PC-3 (cell line): ENCODE measurements at regions not wholly inside any gene's neighbourhood (a gene's known extent, or its start where the extent isn't known, plus 50 kb on each side); places are given as distances from the start of the nearest gene placed in this dataset.

Experiments used
- CTCF ChIP-seq: fragments of 300-600 bp; sonication (generic); conservative IDR thresholded peaks from 2 replicates; pipeline ENCODE4 v1.5.1; 2017; ENCODE audit warnings: antibody characterized with exemption, low read depth, mild to moderate bottlenecking, low read length
- EZH2 ChIP-seq: fragments of 300-600 bp; sonication (generic); IDR thresholded peaks from one replicate; pipeline ENCODE4 v1.6.1; 2017; ENCODE audit warnings: antibody characterized with exemption, mild to moderate bottlenecking, low read length; ENCODE audit not compliant: unreplicated experiment
- EZH2phosphoT487 ChIP-seq: fragments of 300-600 bp; sonication (generic); IDR thresholded peaks from 2 replicates; pipeline ENCODE4 v1.6.1; 2018; ENCODE audit warnings: mild to moderate bottlenecking, antibody characterized with exemption, low read length, borderline replicate concordance

DNA sequence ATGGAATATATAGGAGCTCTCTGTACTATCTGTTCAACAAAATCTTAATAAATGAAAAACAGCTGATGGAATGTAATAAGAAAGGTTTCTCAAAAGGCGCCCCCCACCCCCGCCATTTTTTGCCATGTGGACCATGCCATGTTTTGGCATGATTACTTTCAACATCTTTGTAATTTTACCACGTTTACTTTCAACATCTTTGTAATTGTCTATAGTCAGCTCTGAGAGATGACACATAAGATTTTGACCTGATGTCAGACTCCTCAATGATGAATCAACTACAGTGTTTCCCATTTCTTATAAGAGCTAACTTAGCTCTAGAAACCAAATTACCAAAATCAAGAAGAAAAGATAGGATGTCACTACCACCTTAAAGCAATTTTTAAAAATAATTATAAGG is 144.9 kb upstream of the AHR start:
- TF ChIP-seq CTCF (no peak), EZH2 (no peak), EZH2phosphoT487 (no peak)
